ENCODE measurements at regions not wholly inside any gene's neighbourhood (a gene's known extent, or its start where the extent isn't known, plus 50 kb on each side); places are given as distances from the start of the nearest gene placed in this dataset.

GRCh38 chr7:18402488-18403183 is 92.9 kb upstream of the HDAC9 start:
- Histone ChIP-seq H3K4me3 (replicated peaks in 1 of 2; ENCODE audit: low read depth in 1 of 2, low read length in 2 of 2) (no peak overlapping the region), H3K79me2 (ENCODE audit: insufficient read depth, low read length) (no peaks in the 10 kb centered on the region), H3K9ac (ENCODE audit: low read length) (no peak overlapping the region), H3K9me3 (ENCODE audit: control insufficient read depth in 1 of 2, insufficient read depth in 1 of 2, low read depth in 1 of 2, low read length in 2 of 2) (no peaks in the 10 kb centered on the region), H3K4me1 (ENCODE audit: control insufficient read depth in 1 of 2, insufficient read depth in 2 of 2, low read length in 2 of 2) (no peaks in the 10 kb centered on the region), H3K9me2 (ENCODE audit: insufficient read depth) (no peaks in the 10 kb centered on the region), H3K27me3 (ENCODE audit: insufficient read depth, low read length) (no peaks in the 10 kb centered on the region), H4K20me1 (ENCODE audit: insufficient read depth) (no peaks in the 10 kb centered on the region), H3K27ac (ENCODE audit: low read depth, low read length) (no peak overlapping the region), H3K4me2 (ENCODE audit: low read length) (no peak overlapping the region), H2AFZ (ENCODE audit: low read depth, low read length, poor library complexity, severe bottlenecking) (no peak overlapping the region), H3K36me3 (ENCODE audit: control insufficient read depth in 1 of 2, insufficient read depth in 2 of 2, low read length in 2 of 2) (no peaks in the 10 kb centered on the region)
- RAD21 ChIA-PET (ENCODE audit: low non-redundant PET in 1 of 2, low total read pairs in 2 of 2, uncharacterized antibody in 2 of 2, unreplicated experiment in 2 of 2) = no interaction called here
- intact Hi-C loops (cut with micrococcal nuclease) = no loop called here
- no TSS peak for BruUV-seq (replicated peaks)
- ATAC-seq = no peak
- no peak for DNase-seq (ENCODE audit: low read depth, low spot score)
- CTCF ChIA-PET = no interaction called here
- no peak for TF ChIP-seq JUND (IDR thresholded peaks at IDR 0.05)
- TF ChIP-seq POLR2A (IDR thresholded peaks at IDR 0.05; ENCODE audit: borderline replicate concordance, extremely low read depth, insufficient read depth, insufficient read length) = no peak
- TF ChIP-seq EZH2 (IDR thresholded peaks at IDR 0.05) = no peak
- TF ChIP-seq SRF (IDR thresholded peaks at IDR 0.05; ENCODE audit: low read depth) = no peak
- no peak for TF ChIP-seq EGR1 (IDR thresholded peaks at IDR 0.05; ENCODE audit: low read depth)
- TF ChIP-seq SIN3A (IDR thresholded peaks at IDR 0.05; ENCODE audit: low read depth) = no peak
- TF ChIP-seq CEBPB (IDR thresholded peaks at IDR 0.05; ENCODE audit: low read depth) = no peak
- TF ChIP-seq ELF1 (IDR thresholded peaks at IDR 0.05; ENCODE audit: borderline replicate concordance, low read depth) = no peak
- TF ChIP-seq MAX (IDR thresholded peaks at IDR 0.05) = no peak
- no peak for TF ChIP-seq ZFX (IDR thresholded peaks at IDR 0.05)
- no peak for TF ChIP-seq SP1 (IDR thresholded peaks at IDR 0.05; ENCODE audit: low read depth)
- no peak for TF ChIP-seq REST (IDR thresholded peaks at IDR 0.05; ENCODE audit: low read depth)
- no peak for TF ChIP-seq CTCF (IDR thresholded peaks at IDR 0.05 in 2 of 3, conservative IDR thresholded peaks at IDR 0.05 in 1 of 3; ENCODE audit: borderline replicate concordance in 1 of 3, insufficient read depth in 1 of 3, low read depth in 2 of 3, low read length in 2 of 3)
- no peak for TF ChIP-seq ZBTB33 (IDR thresholded peaks at IDR 0.05; ENCODE audit: extremely low read depth, insufficient replicate concordance, low read length)
- TF ChIP-seq RAD21 (IDR thresholded peaks at IDR 0.05; ENCODE audit: low read depth) = no peak
- TF ChIP-seq EZH2phosphoT487 (IDR thresholded peaks at IDR 0.05; ENCODE audit: borderline replicate concordance) = no peak
- POLR2A ChIA-PET = no interaction called here
